HFF-Myc (cell line): ENCODE measurements at regions not wholly inside any gene's neighbourhood (a gene's known extent, or its start where the extent isn't known, plus 50 kb on each side); places are given as distances from the start of the nearest gene placed in this dataset.

Experiments used
- DNase-seq: peaks from one replicate; pipeline ENCODE4 v3.0.0-alpha.2; 2011; ENCODE audit warnings: low read depth; ENCODE audit errors: extremely low read depth
- H3K4me3 ChIP-seq: replicated peaks from 2 replicates; pipeline ENCODE4 v1.5.1; 2011; ENCODE audit warnings: low read depth, mild to moderate bottlenecking, control low read depth, low read length
- CTCF ChIP-seq: IDR thresholded peaks from 2 replicates; pipeline ENCODE4 v1.5.1; 2012; ENCODE audit warnings: mild to moderate bottlenecking, low read depth, low read length, control low read depth; ENCODE audit errors: missing control alignments

- TF ChIP-seq CTCF = no peak
- DNase-seq = no peak
- no peak overlapping the region for H3K4me3 ChIP-seq
These were observed 173.1 kb downstream of the DHX15 start for GRCh38 chr4:24411299-24411698.

GRCh38 chr4:24408640-24409039, 175.7 kb downstream of the DHX15 start:
- H3K4me3 ChIP-seq = no peak overlapping the region
- TF ChIP-seq CTCF = no peak
- no peak for DNase-seq

GRCh38 chr4:24405926-24406325, 178.4 kb downstream of the DHX15 start:
- H3K4me3 ChIP-seq = no peak overlapping the region
- TF ChIP-seq CTCF = no peak
- DNase-seq = no peak

GRCh38 chr4:24405341-24405740, 179.0 kb downstream of the DHX15 start:
- no peak for DNase-seq
- H3K4me3 ChIP-seq = no peak overlapping the region
- no peak for TF ChIP-seq CTCF

GRCh38 chr4:24404281-24404680, 180.1 kb downstream of the DHX15 start:
- no peak overlapping the region for H3K4me3 ChIP-seq
- no peak for TF ChIP-seq CTCF
- no peak for DNase-seq

- TF ChIP-seq CTCF = no peak
- DNase-seq = no peak
- H3K4me3 ChIP-seq = no peak overlapping the region
These were observed 181.1 kb downstream of the DHX15 start for GRCh38 chr4:24403265-24403664.

- H3K4me3 ChIP-seq = no peak overlapping the region
- DNase-seq = no peak
- TF ChIP-seq CTCF = no peak
These were observed 183.8 kb downstream of the DHX15 start for GRCh38 chr4:24400537-24400936.
